ENCODE measurements at regions not wholly inside any gene's neighbourhood (a gene's known extent, or its start where the extent isn't known, plus 50 kb on each side); places are given as distances from the start of the nearest gene placed in this dataset.

DNA sequence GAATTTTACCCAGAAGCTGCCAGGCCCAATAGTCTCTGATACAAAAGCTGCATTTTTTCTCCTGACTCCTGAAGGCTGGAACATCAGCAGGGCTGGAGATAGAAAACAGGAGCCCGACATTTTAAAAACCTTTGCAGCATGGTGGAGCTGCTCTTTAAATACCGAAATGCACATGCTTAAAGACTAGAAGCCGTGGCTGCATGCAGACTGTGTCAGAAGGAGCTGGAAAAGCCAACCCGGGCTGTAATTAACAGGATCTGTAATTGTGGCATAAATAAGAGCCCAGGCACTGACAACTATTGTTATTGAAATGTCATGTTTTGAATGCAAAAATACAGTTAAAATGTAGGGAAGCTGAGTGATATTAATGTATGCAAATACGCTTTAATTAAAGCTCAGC, 304.9 kb upstream of the PLET1 start:
- DNase-seq (ENCODE audit: low spot score), result no peak
- Histone ChIP-seq H3K27me3 (replicated peaks; ENCODE audit: insufficient read depth) (no peaks in the 10 kb centered on the region), H3K9me3 (no peaks in the 10 kb centered on the region), H3K36me3 (no peaks in the 10 kb centered on the region), H3K4me1 (ENCODE audit: control insufficient read depth in 1 of 2, low read depth in 2 of 2) (peaks cover 0 to 24% of the 10 kb centered on the region in 2 donors), H3K4me3 (no peak overlapping the region), H3K27ac (peak overlapping the region in 1 of 2 donors; percentile 71)
- TF ChIP-seq, protein P1, sequence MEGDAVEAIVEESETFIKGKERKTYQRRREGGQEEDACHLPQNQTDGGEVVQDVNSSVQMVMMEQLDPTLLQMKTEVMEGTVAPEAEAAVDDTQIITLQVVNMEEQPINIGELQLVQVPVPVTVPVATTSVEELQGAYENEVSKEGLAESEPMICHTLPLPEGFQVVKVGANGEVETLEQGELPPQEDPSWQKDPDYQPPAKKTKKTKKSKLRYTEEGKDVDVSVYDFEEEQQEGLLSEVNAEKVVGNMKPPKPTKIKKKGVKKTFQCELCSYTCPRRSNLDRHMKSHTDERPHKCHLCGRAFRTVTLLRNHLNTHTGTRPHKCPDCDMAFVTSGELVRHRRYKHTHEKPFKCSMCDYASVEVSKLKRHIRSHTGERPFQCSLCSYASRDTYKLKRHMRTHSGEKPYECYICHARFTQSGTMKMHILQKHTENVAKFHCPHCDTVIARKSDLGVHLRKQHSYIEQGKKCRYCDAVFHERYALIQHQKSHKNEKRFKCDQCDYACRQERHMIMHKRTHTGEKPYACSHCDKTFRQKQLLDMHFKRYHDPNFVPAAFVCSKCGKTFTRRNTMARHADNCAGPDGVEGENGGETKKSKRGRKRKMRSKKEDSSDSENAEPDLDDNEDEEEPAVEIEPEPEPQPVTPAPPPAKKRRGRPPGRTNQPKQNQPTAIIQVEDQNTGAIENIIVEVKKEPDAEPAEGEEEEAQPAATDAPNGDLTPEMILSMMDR (IDR thresholded peaks at IDR 0.05), result no peak
- ATAC-seq (ENCODE audit: insufficient number of reproducible peaks, low FRiP score, low read depth), result no peak

DNA sequence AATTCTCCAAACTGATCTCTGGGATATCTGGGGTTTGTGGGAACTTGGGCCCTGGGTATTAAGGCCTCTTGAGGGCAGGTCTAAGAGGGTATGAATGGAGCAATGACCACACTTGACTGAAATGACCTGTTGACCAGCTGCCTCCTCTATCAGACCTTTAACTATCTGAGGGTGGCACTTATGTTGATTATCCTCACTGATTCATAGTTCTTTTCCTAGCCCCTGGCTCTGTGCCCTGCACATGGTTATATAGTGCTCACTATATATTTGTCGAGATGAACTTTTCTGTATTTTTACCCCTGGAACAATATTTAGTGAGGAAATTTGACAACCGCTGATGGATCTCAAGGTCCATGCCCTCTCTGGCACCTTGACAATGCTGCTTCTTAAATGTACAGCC, 305.5 kb upstream of the PLET1 start:
- no peaks in the 10 kb centered on the region for H3K36me3 ChIP-seq
- no peak for ATAC-seq (ENCODE audit: insufficient number of reproducible peaks, low FRiP score, low read depth)
- H3K4me3 ChIP-seq, result no peak overlapping the region
- H3K9me3 ChIP-seq, result no peaks in the 10 kb centered on the region
- TF ChIP-seq, protein P1 (IDR thresholded peaks at IDR 0.05), result no peak
- H3K27ac ChIP-seq, result no peak overlapping the region
- no peak for DNase-seq (ENCODE audit: low spot score)
- peaks cover 0 to 24% of the 10 kb centered on the region in 2 donors for H3K4me1 ChIP-seq (ENCODE audit: control insufficient read depth in 1 of 2, low read depth in 2 of 2)
- no peaks in the 10 kb centered on the region for H3K27me3 ChIP-seq (replicated peaks; ENCODE audit: insufficient read depth)

DNA sequence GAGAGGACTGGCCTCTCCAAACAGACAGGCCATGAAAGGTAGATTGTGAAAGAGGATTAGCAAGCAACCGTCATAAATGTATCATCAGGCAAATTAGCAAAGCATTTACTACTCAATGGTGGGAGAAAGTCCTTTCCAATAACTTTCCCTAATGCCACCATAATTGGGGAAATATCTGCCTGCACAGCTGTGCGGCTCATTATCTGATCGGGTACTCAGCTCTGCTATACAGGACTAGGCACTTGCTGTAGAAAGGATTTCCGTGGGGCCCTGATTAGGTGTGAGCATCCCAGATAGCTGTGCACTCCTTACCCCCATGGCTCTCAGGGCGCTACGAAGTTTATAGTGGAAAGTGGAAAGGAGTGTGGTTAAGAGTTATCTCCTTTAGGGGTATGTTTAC, 309.7 kb upstream of the PLET1 start:
- Histone ChIP-seq H3K36me3 (no peaks in the 10 kb centered on the region), H3K27me3 (replicated peaks; ENCODE audit: insufficient read depth) (no peaks in the 10 kb centered on the region), H3K27ac (no peak overlapping the region), H3K4me3 (no peak overlapping the region), H3K4me1 (ENCODE audit: control insufficient read depth in 1 of 2, low read depth in 2 of 2) (no peaks in the 10 kb centered on the region), H3K9me3 (no peaks in the 10 kb centered on the region)
- TF ChIP-seq, protein P1 (IDR thresholded peaks at IDR 0.05), result no peak
- ATAC-seq (ENCODE audit: insufficient number of reproducible peaks, low FRiP score, low read depth), result no peak
- DNase-seq (ENCODE audit: low spot score), result no peak

DNA sequence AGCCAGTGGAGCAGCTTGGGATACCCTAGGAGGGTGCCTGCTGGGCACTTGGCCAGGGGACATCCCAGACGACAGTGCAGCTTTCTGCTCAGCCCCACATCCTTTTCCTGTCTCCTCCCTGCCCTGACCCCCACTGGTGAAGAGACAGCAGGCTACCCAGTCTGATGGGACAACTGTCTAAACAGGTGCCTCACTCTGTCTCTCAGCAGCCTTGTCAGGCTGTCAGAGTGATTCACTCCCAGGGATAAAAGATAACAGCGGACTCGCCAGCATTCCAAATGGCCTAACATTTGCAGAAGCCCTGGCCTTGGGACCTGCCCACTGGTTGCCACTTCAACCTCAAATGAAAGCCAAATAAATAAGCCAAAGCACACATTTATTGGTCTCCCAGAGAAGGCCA, 318.6 kb upstream of the PLET1 start:
- TF ChIP-seq, protein P1 (IDR thresholded peaks at IDR 0.05), result no peak
- H3K9me3 ChIP-seq, result no peaks in the 10 kb centered on the region
- no peaks in the 10 kb centered on the region for H3K36me3 ChIP-seq
- H3K27ac ChIP-seq, result no peak overlapping the region
- peaks cover 0 to 25% of the 10 kb centered on the region in 2 donors for H3K4me1 ChIP-seq (ENCODE audit: control insufficient read depth in 1 of 2, low read depth in 2 of 2)
- H3K27me3 ChIP-seq (replicated peaks; ENCODE audit: insufficient read depth), result no peaks in the 10 kb centered on the region
- DNase-seq (ENCODE audit: low spot score) (no peak), ATAC-seq (ENCODE audit: insufficient number of reproducible peaks, low FRiP score, low read depth) (no peak)
- H3K4me3 ChIP-seq, result no peak overlapping the region

DNA sequence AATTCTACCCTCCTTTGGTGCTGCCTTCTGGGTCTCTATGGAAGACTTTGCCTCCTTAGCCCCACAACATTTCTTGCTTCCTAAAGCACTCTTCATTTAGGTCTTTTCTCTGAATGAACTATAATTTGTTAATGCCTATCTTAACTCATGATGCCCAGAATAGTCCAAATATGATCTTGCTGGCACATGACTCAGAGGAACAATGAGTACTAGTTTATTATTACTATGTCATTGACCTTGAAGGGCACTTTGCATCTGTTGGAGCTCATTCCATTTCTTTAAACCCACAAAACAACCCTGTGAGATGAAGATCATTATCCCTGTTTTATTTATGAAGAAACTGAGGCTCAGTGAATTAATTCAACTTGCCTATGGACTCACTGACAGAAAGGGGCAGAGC, 320.2 kb upstream of the PLET1 start:
- no peaks in the 10 kb centered on the region for H3K36me3 ChIP-seq
- no peaks in the 10 kb centered on the region for H3K9me3 ChIP-seq
- no peak for DNase-seq (ENCODE audit: low spot score)
- H3K4me3 ChIP-seq, result no peak overlapping the region
- no peak for ATAC-seq (ENCODE audit: insufficient number of reproducible peaks, low FRiP score, low read depth)
- H3K27me3 ChIP-seq (replicated peaks; ENCODE audit: insufficient read depth), result no peaks in the 10 kb centered on the region
- peaks cover 0 to 25% of the 10 kb centered on the region in 2 donors for H3K4me1 ChIP-seq (ENCODE audit: control insufficient read depth in 1 of 2, low read depth in 2 of 2)
- TF ChIP-seq, protein P1 (IDR thresholded peaks at IDR 0.05), result no peak
- peak overlapping the region; percentile 2 to 20 for H3K27ac ChIP-seq
